Smooth muscle cell of the brain vasculature (primary cell): ENCODE measurements at regions not wholly inside any gene's neighbourhood (a gene's known extent, or its start where the extent isn't known, plus 50 kb on each side); places are given as distances from the start of the nearest gene placed in this dataset.
"Not testable (repeated sequence)": the region's sequence is repeated elsewhere in the genome, so short reads cannot be mapped to it uniquely, and the experiment has no call there.

Source experiments
- DNase-seq: peaks from one replicate; pipeline ENCODE4 v3.0.0-alpha.2; 2012; ENCODE audit warnings: low read depth, low spot score

DNA sequence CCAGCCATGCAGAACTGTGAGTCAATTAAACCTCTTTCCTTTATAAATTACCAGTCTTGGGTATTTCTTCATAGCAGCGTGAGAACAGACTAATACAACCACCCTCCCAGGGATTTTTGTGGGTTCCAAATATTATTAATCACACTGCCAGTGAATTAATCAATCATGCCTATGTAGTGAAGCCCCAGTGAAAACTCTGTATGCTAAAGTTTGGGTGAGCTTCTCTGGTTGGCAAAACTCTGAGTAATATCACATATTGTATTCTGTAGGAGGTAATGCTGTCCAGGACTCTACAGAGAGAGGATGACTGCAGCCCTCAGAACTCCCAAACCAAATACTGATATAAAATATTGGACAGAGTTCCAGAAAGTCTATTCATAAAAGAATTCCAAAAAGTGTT lies 216.9 kb downstream of the RPAP3 start:
- no peak for DNase-seq

DNA sequence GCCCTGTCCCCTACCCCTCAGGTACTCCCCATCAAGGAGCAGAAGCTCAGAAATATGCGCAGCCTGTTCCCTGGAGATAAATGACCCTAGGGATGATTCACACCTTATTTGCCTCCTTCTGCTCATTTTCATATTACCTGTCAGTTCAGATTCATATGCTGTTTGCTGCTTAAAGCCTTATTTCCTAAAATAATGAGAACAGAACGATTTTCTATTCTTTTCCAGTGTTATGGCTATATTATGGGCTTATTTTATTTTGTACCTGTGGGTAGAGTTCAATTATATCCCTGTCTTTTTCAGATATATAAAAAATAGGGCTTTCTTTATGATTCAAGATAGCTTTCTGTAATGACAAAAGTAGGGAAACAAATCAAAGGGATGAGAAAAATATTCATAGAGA lies 224.8 kb downstream of the RPAP3 start:
- DNase-seq = no peak

DNA sequence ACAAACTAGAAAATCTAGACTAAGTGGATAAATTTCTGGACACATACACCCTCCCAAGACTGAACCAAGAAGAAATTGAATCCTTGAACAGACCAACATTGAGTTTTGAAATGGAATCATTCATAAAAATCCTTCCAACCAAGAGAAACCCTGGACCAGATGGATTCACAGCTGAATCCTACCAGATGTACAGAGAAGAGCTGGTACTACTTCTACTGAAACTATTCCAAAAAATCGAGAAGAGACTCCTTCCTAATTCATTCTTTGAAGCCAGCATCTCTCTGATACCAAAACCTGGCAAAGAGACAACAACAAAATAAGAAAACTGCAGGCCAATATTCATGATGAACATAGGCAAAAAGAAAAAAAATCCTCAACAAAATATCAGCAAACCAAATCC lies 227.4 kb downstream of the RPAP3 start:
- DNase-seq = no peak

DNA sequence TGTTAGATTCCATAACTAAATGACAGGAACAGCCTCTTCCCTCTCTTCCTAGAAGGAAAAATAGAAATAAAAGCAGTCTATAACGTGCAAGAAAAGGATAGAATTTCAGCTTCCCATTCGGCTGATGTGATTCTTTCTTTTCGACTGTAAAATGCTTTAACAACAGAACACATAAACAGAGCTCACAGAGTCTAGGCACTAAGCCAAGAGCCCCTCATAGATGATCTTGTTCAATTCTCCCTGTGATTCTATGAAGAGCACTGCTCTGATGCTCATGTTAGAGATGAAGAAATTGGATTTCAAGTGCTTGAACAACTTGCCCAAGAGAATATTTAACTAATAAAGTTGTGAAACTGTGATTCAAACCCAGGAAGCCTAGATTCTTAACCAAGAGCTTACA lies 232.7 kb downstream of the RPAP3 start:
- no peak for DNase-seq

DNA sequence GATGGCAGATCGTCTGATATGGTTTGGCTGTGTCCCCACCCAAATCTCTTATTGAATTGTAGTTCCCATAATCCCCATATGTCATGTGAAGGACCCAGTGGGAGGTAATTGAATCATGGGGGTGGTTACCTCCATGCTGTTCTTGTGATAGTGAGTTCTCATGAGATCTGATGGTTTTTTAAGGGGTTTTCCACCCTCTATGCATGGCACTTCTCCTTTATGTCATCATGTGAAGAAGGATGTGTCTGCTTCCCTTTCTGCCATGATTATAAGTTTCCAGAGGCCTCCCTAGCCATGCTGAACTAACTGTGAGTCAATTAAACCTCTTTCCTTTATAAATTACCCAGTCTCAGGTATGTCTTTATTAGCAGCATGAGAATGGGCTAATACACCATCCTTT lies 235.5 kb downstream of the RPAP3 start:
- DNase-seq = not testable (repeated sequence)

DNA sequence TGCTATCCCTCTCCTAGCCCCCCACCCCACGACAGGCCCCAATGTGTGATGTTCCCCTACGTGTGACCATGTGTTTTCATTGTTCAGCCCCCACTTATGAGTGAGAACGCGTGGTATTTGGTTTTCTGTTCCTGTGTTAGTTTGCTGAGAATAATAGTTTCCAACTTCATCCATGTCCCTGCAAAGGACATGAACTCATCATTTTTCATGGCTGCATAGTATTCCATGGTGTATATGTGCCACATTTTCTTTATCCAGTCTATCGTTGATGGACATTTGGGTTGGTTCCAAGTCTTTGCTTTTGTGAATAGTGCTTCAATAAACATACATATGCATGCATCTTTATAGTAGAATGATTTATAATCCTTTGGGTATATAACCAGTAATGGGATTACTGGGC lies 241.9 kb downstream of the RPAP3 start:
- DNase-seq = not testable (repeated sequence)

DNA sequence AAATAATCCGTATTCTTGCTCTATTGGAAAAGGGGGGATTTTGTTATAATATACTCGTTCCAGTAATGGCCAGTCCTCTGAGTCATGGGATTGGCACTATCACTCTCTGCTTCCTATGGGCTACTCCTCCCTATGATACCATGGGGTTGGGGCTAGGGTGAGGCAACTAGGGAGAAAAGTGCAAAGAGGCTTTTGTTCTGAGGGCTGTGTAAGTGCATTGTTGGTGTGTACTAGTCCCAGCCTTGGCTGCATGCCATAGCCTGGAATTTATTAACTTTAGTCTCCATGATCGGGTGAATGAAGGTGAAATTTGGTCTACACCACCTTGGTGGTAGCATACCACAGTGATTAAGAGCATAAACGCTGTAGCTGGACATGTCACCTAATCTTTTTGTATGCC lies 247.6 kb downstream of the RPAP3 start:
- no peak for DNase-seq

DNA sequence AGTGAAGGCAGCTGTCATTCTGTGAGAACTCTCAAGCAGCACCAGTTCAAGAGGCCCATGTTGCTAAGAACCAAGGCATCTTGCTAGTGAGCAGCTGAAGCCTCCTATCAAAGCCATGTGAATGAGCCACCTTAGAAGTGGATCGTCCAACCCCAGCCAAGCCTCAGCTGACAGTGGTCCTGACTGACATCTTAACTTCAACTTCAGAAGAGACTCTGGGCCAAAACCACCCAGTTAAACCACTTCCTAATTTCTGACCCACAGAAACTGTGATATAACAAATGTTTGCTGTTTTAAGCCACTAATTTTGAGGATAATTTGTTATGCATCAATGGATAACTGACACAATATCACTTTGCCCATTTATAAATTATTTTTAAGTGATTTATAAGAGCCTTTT lies 256.0 kb downstream of the RPAP3 start:
- DNase-seq = no peak

DNA sequence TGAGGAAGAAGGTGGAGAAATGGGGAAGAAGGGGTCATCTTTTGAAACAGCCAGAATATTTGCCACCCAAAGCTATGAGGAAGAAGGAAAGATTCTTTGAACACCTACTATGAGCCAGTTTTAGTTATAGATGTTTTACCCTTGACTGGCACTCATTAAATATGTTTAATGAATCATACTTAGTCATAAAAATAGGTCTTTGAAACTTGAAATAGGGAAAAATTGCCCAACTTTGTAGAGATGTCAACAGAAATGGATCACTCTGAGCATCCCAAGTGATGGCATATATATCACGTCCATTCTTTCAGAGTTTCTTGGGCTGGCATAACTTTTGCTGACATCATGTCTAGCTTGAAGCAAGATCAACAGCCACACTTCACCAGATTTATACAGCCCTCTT lies 263.5 kb downstream of the RPAP3 start:
- DNase-seq = no peak

DNA sequence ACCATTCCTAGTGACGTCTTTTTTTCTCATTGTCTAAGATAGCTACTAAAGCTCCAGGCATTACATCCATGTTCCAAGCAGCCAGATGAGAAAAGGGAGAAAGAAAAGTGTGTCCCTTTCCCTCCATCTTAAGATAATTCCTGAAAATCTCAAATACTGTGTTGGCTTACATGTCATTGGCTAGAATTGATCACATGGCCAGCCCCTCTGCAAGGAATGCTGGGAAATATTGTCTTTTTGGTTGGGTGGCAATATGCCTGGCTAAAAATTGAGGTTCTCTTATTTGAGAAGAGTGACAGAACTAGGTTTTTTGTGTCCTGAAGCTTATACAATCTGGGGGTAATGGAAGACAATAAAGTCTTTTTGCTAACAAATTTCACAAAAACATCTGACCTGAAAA lies 264.3 kb downstream of the RPAP3 start:
- DNase-seq = no peak

DNA sequence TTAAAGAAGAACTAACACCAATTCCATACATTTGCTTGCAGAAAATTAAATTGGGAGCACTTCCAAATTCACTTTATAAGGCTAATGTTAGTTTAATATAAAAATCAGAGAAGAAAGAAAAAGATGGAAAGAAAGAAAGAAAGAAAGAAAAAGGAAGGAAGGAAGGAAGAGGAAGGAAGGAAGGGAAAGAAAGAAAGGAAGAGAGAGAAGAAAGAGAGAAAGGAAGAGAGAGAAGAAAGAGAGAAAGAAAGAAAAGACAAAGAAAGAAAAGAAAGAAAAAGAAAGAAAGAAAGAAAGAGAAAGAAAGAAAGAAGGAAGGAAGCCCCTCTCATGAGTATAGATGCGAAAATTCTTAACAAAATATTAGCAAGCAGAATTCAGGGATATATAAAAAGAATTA lies 267.7 kb downstream of the RPAP3 start:
- DNase-seq = no peak

DNA sequence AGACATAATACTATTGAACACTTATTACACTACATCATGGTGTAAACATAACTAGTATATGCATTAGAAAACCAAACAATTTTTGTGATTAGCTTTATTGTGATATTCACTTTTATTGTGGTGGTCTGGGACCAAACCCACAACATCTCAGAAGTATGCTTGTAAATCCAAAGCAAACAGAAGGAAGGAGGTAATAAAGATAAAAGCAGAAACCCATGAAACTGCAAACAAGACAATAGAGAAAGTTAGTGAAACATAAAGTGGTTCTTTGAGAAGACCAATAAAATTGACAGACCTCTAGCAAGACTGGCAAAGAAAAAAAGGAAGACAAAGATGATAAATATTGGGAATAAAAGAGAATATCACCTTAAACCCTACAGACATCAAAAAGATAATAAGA lies 268.3 kb downstream of the RPAP3 start:
- no peak for DNase-seq

DNA sequence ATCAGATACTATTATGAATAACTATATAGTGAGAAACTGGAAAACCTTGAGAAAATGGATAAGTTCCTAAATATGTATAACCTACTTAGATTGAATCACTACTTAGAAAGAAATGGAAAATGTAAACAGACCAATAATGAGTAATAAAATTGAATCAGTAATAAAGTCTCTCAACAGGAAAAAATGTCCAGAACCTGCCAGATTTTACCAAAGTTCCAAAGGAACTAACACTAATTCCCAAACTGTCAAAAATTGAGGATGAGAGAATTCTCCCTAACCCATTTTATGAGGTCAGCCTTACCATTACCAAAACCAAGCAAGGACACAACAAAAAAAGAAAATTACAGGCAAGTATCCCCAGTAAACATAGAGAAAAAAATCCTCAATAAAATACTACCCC lies 272.0 kb downstream of the RPAP3 start:
- no peak for DNase-seq

DNA sequence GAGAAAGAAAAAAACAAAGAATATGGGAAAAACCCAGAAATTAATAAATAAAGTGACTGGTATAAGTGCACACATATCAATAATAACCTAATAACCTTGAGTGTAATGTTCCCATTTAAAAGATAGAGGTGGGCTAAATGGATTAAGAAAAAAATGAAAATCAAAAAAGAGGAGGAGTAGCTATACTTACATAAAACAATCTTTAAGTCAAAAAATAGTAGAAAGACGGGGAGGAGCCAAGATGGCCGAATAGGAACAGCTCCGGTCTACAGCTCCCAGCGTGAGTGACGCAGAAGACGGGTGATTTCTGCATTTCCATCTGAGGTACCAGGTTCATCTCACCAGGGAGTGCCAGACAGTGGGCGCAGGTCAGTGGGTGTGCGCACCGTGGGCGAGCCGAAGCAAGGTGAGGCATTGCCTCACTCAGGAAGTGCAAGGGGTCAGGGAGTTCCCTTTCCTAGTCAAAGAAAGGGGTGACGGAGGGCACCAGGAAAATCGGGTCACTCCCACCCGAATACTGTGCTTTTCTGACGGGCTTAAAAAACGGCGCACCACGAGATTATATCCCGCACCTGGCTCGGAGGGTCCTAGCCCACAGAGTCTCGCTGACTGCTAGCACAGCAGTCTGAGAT lies 279.0 kb downstream of the RPAP3 start:
- not testable (repeated sequence) for DNase-seq

DNA sequence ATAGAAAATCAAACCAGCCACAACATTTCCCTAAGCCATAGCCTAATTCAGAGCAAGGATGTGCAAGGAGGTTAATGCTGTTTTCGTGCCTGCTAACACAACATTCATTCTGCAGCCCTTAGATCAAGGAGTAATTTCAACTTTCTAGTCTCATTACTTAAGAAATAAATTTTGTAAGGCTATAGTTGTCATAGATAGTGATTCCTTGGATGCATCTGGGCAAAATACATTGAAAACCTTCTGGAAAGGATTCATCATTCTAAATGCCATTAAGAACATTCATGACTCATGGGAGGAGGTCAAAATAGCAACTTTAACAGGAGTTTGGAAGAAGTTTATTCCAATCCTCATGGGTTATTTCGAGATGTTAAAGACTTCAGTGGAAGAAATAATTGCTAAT lies 283.2 kb downstream of the RPAP3 start:
- no peak for DNase-seq

DNA sequence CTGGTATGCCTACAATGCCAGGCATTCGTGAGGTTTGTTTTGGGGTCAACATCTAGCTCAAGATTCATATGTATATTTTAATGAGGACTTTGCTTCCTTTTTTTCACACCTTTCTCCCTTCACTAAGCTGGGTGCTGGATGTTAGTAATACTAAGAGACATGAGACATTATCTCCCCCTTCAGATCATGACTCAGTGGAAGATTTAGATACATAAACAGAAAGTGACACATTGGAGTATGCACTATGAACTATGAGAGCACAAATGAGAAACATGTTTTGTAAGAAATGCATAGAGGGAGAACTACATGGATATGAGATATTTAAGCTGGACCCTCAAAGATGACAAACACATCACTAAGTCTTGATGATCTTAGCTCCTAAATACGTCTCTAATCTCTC lies 286.3 kb downstream of the RPAP3 start:
- no peak for DNase-seq

DNA sequence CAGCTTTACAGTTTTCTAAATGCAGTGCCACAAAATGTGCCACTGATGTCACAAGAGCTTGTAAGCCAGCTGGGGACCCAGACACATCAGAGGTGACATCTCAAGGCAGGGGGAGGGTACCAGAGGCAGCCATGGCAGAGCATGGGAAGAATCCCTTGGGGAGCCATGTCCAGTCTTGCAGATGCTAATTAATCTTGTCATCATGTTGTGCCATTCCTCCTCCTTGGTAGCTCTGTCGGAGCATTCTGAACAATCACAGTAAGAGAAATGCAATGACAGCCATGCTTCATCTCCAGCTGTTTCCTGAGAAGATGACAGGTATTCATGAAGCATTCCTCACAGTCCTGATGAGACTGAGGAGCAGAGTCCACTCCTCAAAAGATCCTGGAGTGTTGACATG lies 287.9 kb downstream of the RPAP3 start:
- no peak for DNase-seq

DNA sequence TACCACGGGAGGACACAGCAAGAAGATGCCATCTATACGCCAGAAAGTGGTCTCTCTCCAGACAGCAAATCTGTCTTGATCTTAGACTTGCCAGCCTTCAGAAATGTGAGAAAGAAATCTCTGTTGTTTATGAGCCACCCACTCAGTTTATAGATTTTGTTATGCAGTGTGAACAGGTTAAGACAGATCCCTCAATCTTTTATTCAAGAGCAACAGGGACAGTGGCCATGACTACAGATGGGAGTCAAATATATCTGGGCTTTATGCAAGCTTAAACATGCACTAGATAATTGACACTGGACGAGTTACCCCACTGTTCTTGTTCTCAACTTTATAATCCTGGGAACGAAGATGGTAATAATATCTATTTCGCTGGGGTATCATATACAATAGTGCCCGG lies 288.7 kb downstream of the RPAP3 start:
- no peak for DNase-seq

DNA sequence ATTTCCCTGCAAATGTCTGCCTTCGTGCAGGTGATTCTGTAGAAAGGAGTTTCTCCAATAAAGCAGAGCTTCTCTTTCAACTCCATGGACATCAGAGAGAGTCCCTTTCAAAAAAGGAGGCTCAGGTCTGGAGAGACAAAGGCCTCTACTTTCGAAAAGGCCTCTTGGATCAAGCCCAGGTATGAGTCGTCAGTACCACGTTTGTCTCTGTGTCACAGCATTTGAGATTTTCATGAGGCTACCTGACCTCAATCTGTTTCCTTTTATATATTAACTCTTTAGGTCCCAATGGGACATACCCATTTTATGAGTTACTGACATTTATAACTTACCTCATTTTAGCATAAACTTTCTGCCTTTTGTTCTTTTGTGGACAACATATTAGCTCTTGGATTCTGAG lies 290.8 kb downstream of the RPAP3 start:
- no peak for DNase-seq

DNA sequence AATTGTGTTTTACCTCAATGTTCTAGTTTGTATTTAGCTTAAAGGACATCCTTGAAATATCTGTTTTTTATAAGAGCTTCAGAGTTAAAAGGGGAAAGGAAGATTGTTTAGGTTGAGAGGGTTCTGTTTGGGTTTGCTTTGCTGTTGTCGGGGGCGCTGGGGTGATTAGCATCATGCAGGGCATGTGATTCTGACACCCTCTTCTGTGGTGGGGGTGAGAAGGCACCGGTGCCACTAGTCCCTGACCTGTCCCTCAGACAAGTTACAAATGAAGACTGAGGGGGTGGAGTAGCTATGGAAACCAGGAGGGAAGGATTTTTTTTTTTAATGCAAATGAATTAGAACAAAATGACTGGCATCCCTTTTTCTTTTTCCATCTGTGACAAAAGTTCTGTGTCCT lies 291.3 kb downstream of the RPAP3 start:
- no peak for DNase-seq

DNA sequence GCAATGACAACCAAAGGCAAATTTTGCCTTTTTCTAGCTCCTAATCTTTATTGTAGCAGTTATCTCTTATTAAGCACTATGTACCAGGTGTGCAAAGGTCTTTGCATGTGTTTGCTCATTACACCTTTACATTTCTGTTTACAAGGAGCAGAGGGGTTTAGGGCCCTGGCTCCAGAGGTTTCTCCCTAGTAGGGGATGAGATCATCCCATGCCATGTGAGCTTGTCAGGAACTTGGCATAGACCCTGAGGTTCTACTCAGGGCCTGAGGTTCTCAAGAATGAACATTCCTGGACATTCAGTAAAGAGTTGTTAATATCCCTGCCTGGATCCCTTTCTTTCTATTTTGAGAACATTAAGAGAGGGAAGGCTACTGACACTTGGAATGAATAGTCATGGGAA lies 292.0 kb downstream of the RPAP3 start:
- DNase-seq = no peak

DNA sequence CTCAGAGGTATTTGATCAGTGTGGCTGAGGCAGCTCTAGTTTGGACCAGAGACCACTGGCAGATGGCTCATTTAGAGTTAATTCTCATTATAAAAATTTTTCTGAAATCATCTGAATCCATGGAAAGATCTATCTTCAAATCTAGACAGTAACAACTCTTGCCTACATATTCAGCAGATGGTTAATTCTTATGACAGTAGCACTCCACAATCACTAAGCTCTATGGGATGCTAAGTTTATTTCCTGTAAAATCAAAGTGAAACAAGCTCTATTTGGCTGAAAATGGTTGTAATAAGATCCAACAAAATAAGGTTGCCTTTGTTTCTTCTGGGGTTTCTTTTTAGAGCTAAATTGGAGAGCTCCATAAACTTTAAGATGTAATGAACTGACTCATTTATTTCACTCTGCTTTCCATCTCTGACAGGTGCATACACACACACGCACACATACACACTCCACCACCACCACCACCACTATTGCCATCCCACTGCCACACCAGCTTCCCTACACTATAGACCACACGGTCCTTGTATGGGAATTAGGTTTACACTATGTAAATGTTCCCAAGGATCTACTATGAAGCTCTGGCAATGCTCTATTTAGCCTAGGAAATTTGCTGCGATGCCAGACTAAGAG lies 293.1 kb downstream of the RPAP3 start:
- DNase-seq = no peak

DNA sequence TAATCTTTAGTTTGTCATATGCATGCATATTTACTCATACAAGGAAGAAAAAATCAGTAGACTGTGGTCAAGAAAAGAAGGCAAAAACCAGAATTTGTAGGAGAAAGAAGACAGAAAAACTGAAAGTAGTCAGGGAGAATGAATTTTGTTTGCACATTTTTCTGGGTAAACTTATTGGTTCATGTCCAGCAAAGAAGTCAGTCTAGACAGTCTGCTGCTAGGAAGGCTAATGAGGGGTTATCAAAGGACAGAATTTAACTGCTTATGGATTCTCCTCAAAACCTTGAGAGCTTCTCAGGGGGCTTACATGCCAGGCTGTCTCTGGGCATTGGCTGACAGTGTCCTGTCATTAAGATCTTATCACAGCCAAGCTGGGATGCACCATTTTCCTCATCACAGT lies 293.9 kb downstream of the RPAP3 start:
- DNase-seq = no peak

DNA sequence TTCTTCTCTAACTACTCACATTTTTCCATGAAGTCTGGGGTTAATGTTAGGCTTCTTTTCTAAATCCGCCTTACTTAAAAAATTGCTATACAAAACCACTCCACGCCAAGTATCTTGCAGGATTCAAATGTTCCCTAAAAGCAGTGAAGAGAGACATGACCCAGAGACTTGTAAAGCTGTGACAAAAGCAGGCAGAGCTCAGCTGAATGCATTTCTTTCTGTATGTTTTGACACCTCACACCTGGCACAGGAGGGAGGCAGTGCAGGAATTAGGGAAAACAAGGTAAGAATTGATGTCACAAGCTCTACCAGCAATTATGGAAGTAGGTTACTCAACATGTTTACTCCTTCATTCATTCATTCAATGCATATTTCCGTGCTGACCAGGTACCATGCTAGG lies 295.0 kb downstream of the RPAP3 start:
- no peak for DNase-seq
